ENCODE measurements at regions not wholly inside any gene's neighbourhood (a gene's known extent, or its start where the extent isn't known, plus 50 kb on each side); places are given as distances from the start of the nearest gene placed in this dataset.
"Not testable (repeated sequence)": the region's sequence is repeated elsewhere in the genome, so short reads cannot be mapped to it uniquely, and the experiment has no call there.

DNA sequence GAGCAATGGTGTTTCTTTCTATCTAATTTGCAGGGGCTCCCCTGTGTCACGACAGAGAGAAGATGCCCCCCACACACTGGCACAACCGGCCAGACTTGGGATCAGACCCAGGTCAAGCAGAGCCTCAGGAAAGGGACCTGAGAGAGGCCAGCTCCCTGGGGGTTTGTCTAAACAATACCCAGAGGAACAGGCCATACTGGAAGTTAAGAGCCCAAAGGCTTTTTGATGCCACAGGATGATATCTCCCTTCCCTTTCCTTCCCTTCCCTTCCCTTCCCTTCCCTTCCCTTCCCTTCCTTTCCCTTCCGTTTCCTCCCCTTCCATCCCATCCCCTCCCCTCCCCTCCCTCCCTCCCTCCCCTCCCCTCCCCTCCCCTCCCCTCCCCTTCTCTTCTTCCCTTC is 139.2 kb downstream of the ARL4C start:
- Mint-ChIP-seq H3K27me3 (ENCODE audit: low read depth, poor library complexity) (no peaks in the 10 kb centered on the region), H3K4me1 (peaks cover 61% of the 10 kb centered on the region), H3K27ac (no peak overlapping the region), H3K4me3 (no peak overlapping the region), H3K36me3 (ENCODE audit: low read depth) (peaks cover 34% of the 10 kb centered on the region), H3K9me3 (peaks cover 47% of the 10 kb centered on the region)
- TF ChIP-seq, protein P1, sequence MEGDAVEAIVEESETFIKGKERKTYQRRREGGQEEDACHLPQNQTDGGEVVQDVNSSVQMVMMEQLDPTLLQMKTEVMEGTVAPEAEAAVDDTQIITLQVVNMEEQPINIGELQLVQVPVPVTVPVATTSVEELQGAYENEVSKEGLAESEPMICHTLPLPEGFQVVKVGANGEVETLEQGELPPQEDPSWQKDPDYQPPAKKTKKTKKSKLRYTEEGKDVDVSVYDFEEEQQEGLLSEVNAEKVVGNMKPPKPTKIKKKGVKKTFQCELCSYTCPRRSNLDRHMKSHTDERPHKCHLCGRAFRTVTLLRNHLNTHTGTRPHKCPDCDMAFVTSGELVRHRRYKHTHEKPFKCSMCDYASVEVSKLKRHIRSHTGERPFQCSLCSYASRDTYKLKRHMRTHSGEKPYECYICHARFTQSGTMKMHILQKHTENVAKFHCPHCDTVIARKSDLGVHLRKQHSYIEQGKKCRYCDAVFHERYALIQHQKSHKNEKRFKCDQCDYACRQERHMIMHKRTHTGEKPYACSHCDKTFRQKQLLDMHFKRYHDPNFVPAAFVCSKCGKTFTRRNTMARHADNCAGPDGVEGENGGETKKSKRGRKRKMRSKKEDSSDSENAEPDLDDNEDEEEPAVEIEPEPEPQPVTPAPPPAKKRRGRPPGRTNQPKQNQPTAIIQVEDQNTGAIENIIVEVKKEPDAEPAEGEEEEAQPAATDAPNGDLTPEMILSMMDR (IDR thresholded peaks at IDR 0.05), result no peak
- no peak for DNase-seq

DNA sequence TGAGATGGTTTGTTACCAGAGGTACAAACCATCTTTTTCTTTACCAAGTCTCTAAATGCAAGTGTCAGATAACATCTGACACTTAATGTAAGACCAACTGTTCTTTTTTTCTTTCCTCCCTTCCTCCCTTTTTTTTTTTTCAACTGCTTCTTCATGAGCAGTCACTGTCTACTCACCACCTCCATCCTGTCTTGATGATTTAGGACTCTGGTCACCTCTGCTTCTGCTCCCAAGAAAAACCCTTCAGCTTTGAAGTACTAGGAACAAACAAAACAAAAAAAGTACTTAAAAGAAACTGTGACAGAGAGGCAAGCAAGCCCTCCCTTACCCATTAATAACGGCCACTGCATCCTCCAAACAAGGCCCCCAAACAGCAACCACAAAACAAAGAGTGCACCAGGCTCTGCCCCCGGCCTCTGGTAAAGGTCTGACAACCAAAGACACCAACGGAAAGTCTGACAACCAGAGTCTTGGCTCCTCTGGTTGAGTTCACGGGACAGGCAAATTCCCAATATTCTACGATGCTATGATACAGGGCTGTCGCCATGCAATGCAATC is 141.0 kb downstream of the ARL4C start:
- peaks cover 52% of the 10 kb centered on the region for H3K4me1 Mint-ChIP-seq
- no peak for DNase-seq
- H3K36me3 Mint-ChIP-seq (ENCODE audit: low read depth), result peaks cover 35% of the 10 kb centered on the region

DNA sequence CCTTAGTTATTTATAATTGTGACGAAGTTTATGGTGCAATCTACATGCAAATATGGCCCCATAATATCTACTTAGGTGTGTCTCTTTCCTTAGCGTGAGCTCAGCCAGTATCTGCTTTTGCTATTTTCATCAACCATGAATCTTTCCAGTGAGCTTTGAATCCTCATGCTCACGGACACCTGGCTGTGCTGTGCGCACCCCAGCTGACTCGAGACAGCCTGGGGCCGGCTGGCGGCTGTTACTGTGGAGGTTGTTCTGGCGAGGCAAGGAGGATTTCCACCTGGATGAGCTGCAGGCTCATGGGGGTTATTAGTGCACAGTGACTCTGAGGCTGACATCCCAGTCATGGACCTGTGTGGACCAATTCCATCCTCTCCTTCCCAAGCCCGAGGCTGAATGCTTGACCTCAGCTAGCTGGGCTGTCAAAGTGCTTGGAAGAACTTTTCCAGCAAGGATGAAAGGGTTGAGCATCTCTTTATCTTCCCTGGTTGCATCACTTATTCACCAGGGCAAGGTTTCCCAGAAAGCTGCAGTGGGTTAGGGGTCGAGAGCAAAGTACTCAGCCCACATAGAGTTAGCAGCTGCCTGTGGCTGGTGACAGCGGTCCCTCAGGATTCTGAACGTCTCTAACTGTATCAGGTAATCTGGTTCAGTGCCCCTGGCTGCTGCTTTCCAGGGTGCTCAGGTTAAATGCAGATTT is 141.7 kb downstream of the ARL4C start:
- H3K36me3 Mint-ChIP-seq (ENCODE audit: low read depth), result peaks cover 28% of the 10 kb centered on the region
- peaks cover 42% of the 10 kb centered on the region for H3K9me3 Mint-ChIP-seq
- H3K4me1 Mint-ChIP-seq, result peaks cover 47% of the 10 kb centered on the region
- peak overlapping the region; percentile 67 for H3K4me3 Mint-ChIP-seq
- H3K27ac Mint-ChIP-seq, result peak overlapping the region; percentile 85
- H3K27me3 Mint-ChIP-seq (ENCODE audit: low read depth, poor library complexity), result no peaks in the 10 kb centered on the region
- peak; percentile 30 for DNase-seq
- TF ChIP-seq, protein P1 (IDR thresholded peaks at IDR 0.05), result no peak

More for the DNA sequence above, 141.0 kb downstream of the ARL4C start:
- TF ChIP-seq, protein P1 (IDR thresholded peaks at IDR 0.05), result no peak
- H3K4me3 Mint-ChIP-seq, result peak overlapping the region; percentile 41
- H3K9me3 Mint-ChIP-seq, result peaks cover 50% of the 10 kb centered on the region
- H3K27me3 Mint-ChIP-seq (ENCODE audit: low read depth, poor library complexity), result no peaks in the 10 kb centered on the region
- peak overlapping the region; percentile 85 for H3K27ac Mint-ChIP-seq

DNA sequence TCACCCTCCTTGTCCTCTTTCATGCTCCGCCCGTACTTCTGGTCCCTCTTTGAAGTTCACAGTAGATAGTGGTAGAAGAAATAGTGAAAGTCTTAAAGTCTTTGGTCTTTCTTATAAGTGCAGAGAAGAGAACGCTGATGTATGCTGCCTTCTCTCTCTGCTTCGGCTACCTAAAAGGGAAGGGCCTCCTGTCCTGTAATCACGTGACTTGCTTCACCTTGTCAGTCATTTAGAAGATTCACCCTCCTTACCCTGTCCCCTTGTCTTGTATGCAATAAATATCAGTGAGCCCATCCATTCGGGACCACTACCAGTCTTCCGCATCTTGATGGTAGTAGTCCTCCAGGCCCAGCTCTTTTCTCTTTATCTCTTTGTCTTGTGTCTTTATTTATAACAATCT is 144.6 kb downstream of the ARL4C start:
- peaks cover 21% of the 10 kb centered on the region for H3K9me3 Mint-ChIP-seq
- H3K4me3 Mint-ChIP-seq, result no peak overlapping the region
- H3K4me1 Mint-ChIP-seq, result peaks cover 38% of the 10 kb centered on the region
- H3K27me3 Mint-ChIP-seq (ENCODE audit: low read depth, poor library complexity), result peaks cover 1% of the 10 kb centered on the region
- no peak for DNase-seq
- no peak overlapping the region for H3K27ac Mint-ChIP-seq
- peaks cover 13% of the 10 kb centered on the region for H3K36me3 Mint-ChIP-seq (ENCODE audit: low read depth)
- TF ChIP-seq, protein P1 (IDR thresholded peaks at IDR 0.05), result no peak

DNA sequence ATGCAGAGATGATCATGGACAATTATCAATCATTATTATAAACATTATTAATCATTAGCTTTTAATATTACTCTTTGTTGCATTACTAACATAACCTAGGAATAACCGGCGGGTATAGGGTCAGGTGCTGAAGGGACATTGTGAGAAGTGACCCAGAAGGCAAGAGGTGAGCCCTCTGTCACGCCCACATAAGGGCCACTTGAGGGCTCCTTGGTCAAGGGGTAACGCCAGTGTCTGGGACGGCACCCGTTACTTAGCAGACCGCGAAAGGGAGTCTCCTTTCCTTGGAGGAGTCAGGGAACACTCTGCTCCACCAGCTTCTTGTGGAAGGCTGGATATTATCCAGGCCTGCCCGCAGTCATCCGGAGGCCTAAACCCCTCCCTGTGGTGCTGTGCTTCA is 145.0 kb downstream of the ARL4C start:
- H3K36me3 Mint-ChIP-seq (ENCODE audit: low read depth), result peaks cover 13% of the 10 kb centered on the region
- H3K27ac Mint-ChIP-seq; DNase-seq; H3K4me3 Mint-ChIP-seq; H3K27me3 Mint-ChIP-seq (ENCODE audit: low read depth, poor library complexity): not testable (repeated sequence)
- peaks cover 21% of the 10 kb centered on the region for H3K9me3 Mint-ChIP-seq
- H3K4me1 Mint-ChIP-seq, result peaks cover 34% of the 10 kb centered on the region

DNA sequence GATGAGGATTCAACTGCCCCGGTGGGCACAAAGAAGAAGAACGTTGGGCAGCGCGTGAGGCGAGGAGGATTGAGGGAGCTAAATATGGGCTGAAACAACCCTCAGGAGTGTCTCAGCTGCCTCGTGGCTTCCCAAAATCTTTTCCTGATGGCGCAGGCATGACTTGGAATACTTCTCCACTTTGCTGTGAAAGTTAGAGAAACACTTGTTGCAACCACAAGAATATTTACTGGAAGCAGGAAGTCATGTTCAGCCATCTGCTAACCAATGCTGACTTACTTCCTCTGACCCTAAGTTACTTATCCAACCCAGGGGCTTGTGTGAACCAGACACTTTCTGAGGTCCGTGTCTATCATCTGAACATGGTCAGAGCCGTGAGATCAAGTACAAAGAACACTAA is 148.8 kb downstream of the ARL4C start:
- no peak for DNase-seq
- H3K9me3 Mint-ChIP-seq, result peaks cover 12% of the 10 kb centered on the region
- no peak overlapping the region for H3K27ac Mint-ChIP-seq
- H3K4me3 Mint-ChIP-seq, result no peak overlapping the region
- TF ChIP-seq, protein P1 (IDR thresholded peaks at IDR 0.05), result no peak
- peaks cover 29% of the 10 kb centered on the region for H3K4me1 Mint-ChIP-seq
- peaks cover 2% of the 10 kb centered on the region for H3K27me3 Mint-ChIP-seq (ENCODE audit: low read depth, poor library complexity)
- peaks cover 10% of the 10 kb centered on the region for H3K36me3 Mint-ChIP-seq (ENCODE audit: low read depth)

Data from nephron progenitor cell (in vitro differentiated cells).